HK-2 (cell line): ENCODE measurements at regions not wholly inside any gene's neighbourhood (a gene's known extent, or its start where the extent isn't known, plus 50 kb on each side); places are given as distances from the start of the nearest gene placed in this dataset.
"Not testable (repeated sequence)": the region's sequence is repeated elsewhere in the genome, so short reads cannot be mapped to it uniquely, and the experiment has no call there.

Experiments used
- DNase-seq: peaks from one replicate; pipeline ENCODE4 v3.0.0-alpha.2; 2018; ENCODE audit not compliant: unreplicated experiment

DNA sequence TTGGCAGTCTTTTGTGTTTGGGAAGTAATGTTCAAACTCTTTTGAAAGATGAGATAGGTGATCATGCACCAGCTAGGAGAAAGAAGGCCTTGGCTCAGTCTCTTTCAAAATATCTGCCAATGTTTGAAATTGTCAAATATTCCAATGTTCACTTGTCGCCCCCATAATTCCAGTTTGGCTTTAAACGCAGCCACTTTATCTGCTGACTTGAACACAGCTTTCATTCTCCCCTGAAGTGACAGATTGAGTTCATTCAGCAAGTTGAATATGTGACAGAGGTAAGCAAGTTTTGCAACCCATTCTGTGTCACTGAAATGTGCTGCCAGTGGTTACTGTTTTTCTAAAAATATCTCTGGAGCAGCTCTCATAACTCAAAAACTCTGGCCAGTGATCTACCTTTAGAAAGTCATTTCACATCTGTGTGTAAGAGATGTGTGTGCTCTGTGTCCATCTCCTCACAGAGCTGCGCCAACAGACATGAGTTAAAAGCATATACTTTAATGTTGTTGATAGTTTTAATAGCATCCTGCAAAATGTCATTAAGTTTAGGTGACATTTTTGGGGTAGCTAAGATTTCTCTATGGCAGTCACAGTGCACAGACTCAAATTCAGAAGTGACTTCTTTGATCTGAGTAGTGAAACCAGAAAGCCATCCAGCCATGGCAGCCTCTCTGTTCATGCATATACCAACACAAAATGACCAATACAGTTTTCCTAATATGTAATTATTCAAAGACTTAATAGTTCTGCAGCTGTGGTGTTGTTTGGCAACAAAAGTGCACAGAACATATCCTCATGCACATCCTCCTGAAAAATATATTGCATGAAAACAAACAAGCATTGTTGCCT lies 614.3 kb upstream of the MIS18BP1 start:
- no peak for DNase-seq

DNA sequence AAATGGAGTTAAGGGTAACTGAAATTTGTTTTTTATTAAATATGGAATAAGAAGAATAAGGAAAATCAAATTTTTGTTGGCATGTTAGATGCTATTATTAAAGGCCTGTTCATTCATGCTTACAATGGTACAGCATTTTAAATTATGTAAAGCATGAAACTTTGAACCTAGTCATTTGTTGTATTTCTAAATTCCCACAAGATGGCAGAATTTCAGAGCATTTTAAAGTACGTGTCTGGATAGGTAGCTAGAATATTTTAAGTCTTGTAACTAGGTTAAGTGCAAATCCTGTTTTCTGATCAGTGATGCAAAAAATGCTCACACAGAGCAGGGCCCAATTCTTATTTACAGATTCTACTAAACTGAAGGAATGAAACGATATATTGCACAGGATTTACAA lies 585.6 kb upstream of the MIS18BP1 start:
- DNase-seq, result no peak

DNA sequence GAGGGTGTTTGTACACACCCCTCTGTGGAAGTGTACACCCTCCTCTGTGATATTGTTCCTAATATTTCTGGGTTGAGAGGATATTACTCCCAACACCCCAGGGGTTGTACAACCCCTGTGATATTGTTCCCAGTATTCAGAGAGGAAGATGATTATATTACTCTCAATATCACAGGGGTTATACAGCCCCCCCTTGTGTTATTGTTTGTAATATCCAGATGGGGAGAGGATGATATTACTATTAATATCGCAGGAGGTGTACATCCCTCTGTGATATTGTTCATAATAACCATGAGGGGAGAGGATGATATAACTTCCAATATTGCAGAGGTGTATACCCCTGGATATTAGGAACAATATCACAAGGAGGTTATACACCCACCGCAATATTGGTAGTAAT lies 566.1 kb upstream of the MIS18BP1 start:
- no peak for DNase-seq

DNA sequence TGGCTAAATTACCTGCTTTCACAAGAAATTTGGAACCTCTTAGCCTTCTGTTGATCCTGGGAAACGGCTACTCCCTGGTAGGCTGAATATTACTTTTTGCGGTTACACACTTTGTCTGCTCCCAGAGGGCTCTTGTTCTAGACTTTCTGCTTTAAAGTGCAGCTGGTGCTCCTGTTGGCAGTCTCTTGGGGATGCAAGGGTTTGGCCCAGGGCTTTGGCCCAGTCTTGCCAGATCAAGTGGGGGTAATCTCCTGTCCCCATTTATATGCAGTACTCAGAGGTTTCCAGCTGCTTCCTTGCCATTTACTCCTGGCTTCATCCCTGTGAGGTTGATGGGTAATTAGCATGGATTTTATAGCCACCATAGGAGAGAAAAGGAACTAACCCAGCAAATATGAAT lies 558.2 kb upstream of the MIS18BP1 start:
- no peak for DNase-seq

DNA sequence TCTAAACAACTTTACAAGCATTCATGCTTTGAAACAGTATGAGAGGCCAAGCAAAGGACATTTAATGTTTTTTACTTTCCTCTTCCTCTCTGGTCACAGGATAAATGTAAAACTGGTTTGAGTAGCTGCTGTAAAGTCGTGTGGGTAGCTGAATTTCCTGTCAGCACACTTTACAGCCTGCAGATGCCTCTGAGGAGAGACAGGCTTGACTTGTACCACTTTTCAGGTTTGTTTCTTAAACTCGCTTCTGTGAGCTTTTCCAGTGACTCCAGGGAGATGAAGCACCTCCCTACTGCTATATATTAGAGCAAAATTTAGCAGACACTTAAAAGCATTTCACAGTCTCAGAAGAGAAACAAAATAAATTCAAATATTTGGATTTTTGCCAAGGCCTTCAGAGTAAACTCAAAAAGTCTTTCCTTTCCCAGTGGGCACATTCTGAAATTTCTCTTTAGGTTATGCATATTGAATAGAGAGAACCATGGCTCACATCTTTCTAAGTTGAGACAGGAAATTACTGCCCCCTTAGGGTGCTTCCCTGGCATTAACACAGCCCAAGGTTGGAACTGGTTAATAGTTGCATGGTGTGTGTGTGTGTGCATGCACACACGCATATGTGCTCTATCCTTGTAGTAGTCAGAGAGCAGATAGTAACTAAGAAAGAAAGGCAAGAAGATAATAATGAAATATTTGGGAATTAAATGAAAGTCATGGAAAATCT lies 557.3 kb upstream of the MIS18BP1 start:
- no peak for DNase-seq

DNA sequence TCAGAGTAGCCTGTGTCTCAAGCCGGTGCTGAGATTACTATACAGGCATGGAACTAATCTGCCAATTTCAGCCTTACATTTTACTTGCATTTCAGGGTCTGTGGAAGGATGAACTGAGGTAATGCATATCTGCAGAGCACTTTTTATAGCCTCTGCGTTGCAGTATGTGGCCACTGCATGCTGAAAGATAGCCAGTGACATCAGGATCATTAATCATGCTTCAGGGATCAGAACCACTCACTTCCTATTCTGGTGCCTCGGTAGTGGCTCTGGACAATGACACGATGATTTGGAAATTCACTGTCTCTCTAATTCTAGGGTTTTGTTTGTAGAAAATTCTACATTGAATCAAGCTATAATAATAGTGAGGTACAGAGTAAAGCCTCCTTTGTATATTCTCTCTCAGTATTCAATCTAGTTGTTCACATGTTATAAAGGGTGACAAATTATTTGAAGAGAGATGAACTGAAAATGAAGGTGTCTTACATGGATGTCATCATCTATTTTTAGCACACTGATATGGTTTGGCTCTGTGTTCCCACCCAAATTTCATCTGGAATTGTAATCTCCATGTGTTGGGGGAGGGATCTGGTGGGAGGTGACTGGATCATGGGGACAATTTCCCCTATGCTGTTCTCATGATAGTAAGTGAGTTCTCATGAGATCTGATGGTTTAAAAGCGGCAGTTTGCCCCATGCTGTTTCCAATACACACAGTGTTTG lies 554.3 kb upstream of the MIS18BP1 start:
- no peak for DNase-seq

DNA sequence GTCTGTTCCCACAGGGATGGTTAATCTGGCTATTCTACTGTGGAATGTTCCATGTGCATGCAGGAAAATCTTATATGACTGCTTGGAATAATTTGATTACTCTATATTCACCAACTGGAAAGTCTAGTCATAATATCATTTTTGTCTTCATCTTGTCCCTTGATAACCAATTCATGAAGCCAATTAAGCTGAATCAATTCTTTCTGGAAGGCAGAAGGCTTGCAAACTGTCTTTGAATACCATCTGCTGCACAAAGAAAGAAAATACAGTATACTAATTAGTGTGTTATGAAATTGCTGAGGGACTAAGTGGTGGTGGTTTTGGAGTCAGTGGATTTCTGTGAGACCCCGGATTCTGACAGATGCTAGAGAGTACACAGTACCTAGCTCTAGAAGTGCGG lies 546.5 kb upstream of the MIS18BP1 start:
- DNase-seq, result no peak

DNA sequence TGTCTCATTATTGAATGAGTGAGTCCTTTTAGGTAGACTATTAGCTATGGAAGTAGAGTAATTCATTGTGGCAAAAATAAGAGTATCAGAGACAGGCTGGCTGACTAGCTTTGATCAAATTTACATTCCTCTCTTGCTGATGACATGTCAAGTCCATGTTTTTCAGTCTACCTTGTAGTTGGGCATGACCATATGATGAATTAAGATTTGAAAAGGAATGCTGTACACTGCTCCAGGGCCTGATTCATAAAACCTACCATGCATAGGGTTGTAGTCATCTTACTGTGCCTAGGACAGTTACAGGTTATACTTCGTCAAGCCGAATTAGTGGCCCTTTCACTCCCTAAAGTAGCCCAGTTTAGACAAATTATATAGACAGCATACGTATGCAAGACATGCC lies 545.7 kb upstream of the MIS18BP1 start:
- DNase-seq, result no peak

DNA sequence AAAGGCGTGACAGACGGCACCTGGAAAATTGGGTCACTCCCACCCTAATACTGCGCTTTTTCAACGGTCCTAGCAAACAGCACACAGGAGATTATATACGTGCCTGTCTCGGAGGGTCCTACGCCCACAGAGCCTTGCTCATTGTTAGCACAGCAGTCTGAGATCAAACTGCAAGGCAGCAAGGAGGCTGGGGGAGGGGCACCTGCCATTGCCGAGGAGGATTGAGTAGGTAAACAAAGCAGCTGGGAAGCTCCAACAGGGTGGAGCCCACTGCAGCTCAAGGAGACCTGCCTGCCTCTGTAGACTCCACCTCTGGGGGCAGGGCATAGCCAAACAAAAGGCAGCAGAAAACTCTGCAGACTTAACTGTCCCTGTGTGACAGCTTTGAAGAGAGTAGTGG lies 543.0 kb upstream of the MIS18BP1 start:
- not testable (repeated sequence) for DNase-seq

DNA sequence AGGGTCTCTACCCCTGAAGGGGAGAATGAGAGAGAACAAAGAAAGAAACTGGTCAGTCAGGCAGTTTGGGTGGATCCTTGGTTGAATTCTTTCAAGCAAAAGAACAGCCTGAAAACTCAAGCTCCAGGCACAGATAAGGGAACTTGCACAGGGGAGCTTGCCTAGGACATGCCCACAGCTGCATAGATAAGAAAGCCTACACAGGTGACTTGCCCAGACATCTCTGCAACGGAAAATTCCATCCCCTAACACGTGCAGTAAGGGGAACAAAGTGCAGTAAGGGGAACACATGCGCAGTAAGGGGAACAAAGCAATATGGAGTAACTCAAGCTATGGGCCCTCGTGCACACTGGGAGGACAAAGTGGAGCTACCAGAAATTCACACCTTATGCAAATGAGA lies 540.1 kb upstream of the MIS18BP1 start:
- no peak for DNase-seq

DNA sequence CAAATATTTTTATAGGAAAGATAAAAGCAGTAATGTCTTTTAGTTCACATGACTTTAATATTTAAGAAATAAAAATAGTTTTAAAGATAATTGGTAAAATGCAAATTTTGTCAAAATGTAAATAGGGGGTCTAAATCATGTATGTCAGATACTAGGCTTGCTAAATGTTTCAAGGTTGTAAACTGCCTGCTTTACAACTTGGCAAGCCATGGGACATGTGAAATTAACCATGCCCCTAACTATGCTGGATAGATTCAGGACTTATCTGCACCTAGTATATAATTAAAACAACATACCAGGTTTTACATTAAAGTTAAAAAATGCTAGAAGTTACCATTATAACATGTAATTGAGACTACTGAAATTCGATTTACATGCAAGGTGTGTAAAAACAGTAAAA lies 537.3 kb upstream of the MIS18BP1 start:
- no peak for DNase-seq

DNA sequence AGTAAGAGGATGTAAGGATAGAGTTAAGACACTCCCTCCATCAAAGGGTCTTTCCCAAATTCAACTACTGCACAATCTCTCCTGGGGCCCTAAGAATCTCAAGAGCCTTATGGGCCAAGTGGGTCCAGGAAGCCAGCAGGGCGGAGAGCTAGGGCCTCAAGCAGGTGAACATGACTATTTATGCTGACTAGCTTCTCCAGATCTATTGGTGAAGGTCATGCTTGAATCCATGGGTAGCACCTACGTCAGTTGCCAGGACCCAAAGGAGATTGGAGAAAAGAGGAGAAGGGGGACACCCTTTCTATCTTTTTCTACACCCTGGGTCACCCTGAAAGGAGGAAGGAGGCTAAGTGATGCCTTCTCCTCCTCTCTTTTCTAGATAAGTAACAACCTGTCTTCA lies 534.2 kb upstream of the MIS18BP1 start:
- DNase-seq, result no peak

DNA sequence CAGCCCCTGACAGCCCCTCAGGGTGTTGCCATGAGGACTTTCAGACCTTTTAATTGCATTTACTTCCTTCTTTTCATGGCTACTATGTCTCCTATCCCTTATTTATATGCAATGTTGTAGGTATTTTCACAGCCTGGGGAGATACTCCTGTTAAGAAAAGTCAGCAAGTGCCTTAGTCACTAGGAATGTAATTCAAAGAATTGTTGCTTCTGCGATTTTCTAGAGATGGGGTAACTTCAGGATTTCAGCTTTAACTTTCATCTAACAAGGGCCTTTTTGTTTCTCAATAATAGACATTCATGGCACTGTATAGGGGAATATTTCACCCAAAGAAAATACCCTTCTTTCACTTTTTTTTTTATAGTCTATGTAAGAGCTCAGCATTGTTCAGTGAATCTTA lies 533.3 kb upstream of the MIS18BP1 start:
- DNase-seq, result no peak

DNA sequence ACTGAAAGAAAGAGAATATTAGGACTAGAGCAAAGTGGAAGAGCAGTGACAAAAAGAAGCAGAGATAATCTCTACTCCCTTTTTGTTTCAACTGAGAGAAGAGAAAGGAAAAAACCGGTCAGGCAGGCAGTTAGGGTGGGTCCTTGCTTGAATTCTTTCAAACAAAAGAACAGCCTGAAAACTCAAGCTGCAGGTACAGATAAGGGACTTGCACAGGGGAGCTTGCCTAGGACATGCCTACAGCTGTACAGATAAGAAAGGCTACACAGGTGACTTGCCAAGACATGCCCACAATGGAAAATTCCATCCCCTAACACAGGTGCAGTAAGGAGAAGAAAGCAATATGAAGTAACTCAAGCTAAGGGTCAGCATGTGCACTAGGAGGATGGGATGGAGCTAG lies 532.2 kb upstream of the MIS18BP1 start:
- no peak for DNase-seq

DNA sequence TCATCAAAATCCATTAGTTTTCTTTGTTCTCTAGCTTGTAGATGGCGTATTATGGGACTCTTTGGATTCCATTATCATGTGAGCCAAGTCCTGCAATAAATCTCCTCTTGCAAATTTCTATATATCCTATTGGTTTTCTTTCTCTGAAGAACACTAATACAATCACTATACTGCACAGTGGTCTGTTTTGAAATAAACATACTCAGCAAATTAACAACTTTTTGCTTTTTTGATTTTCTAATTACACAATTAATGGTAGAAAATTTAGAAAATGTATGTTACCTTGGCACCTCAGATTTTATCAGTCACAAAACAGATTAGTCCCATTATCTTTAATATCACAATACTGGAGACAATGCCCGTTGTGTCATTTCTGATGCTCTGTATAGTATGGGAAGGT lies 513.2 kb upstream of the MIS18BP1 start:
- DNase-seq, result no peak

DNA sequence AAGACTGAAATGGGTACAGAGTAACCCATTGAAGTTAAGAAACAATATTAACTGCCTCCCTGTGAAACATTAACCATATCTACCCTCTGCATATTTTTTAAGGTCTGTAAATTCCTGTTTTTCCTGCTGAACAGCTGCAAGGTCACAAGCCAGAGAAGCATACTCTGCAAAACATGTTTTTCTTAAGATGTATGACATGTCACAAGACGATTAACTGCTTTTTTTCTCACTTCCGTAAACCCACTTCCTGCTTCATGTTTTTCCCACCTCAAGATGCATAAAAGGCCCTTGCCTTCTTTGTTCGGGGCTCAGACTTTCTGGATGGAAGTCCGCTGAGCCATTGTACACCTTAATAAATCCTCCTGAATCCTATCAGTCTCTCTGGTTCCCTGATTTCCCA lies 504.7 kb upstream of the MIS18BP1 start:
- DNase-seq, result no peak

DNA sequence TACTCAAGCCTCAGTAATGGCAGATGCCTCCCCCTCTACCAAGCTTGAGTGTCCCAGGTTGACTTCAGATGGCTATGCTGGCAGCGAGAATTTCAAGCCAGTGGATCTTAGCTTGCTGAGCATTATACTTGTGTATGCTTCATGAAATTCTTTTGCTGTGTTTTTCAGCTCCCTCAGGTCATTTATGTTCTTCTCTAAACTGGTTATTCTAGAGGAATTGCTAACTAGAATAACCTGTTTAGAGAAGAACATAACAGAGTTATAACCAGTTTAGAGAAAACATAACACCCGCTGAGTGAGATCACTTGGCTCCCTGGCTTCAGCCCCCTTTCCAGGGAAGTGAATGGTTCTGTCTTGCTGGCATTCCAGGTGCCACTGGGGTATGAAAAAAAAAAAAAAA lies 503.4 kb upstream of the MIS18BP1 start:
- DNase-seq, result not testable (repeated sequence)

DNA sequence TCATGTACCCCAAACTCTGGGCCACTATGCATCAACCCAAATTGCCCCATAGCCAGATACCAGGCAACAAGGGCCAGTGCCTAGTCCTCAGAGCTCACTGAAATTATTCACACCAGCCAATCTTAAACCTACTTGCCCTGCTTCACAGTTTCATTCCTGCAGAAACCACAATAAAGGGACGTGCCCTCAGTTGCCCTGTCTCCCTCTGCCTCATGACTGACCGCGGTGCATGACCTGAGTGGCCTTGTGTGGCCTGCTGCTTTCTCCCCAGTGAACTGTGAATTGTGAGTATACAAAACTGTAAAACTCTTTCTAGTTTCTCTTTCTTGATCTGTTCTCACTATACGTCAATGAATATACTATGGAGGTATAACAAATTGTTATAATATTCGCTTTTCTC lies 490.9 kb upstream of the MIS18BP1 start:
- DNase-seq, result no peak

DNA sequence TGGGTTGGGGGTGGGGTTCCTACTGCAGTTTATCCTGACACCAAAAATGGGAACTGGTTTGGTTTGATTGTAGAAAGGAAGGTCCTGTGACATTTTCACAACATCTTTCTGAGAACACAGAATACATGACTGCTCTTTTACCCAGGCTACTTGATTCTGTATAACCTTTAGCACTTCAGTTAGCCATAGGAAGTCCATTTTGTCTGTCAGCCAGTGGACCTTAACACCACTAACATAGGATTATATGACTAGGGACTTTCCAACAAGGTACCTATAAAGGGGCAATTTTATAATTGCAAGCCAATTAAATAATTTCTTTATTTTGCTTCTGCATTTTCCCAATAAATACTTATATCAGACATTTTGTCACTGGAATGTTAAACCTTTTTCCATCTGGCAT lies 489.2 kb upstream of the MIS18BP1 start:
- no peak for DNase-seq

DNA sequence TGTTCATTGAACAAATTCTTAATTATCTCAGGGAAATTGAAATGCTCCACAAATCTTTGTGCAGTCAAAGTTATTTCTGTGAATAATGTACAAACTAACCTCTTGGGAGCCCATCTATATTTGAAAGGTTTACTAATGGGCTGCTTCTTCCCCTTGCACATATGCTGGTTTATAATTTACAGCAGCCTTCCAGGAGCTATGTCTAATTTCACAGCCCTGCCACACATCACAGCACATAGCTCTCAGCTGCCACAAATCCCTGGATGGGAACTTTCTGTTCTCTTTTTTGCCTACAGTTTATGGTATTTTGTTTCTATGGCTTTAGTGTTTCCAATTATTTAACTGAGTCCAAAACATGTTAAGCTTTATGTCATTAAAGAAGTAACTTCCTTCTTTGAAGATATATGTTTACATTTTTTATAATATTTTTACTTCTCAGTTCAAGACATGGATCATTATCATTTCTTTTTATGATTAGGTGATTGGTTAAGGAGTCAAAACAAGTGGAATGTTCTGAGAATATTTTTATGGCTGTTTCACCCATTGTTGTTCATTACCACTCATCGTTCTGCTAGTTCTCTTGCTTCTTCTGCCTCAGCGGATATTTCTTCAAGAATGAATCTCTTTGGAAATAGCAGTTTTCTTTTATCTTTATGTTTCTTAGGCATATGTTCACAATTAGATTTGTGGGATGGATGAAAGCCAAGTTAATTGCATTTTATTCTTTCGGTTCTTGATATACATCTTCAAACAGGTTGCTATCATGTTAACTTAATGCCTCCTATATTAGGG lies 475.6 kb upstream of the MIS18BP1 start:
- no peak for DNase-seq

DNA sequence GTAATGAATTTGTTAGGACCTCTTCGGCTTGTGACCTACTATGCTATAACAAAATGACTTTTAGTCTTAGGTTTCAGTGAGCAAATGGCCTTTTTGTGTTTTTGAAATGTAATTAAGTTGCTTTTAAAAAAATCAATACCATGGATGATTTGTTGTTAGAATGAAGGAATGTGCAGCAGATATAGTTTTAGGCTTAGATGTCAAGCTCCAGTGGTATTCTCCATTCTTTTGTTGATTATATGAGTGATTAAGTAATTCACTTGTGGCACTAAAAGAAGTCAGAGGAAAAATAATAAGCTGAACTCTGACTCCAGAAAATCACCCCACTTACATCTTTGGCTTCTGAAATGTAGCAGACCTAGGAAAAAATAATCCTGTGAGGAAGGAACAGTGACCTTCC lies 474.1 kb upstream of the MIS18BP1 start:
- DNase-seq, result no peak

DNA sequence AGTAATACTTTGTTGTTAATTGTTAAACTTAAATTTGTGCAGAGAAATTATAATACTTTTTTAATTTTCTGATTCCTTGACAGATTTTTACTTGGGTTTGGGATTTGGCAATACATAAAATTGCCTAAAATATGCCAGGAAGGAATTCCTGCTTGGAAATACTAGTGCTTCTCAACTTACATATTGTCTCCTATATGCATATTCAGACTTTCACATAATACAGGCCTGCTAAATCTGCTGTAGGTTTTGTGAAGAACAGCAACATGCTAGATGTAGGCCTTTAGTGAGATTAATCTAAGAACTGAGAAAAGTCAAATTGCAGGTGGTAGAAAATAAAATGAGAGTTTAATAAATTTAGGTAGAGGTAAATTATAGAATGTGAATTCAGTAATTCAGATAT lies 468.5 kb upstream of the MIS18BP1 start:
- DNase-seq, result no peak
